GM19023 (cell line): ENCODE measurements at regions not wholly inside any gene's neighbourhood (a gene's known extent, or its start where the extent isn't known, plus 50 kb on each side); places are given as distances from the start of the nearest gene placed in this dataset.

ENCODE experiments used
- ATAC-seq: cut with Tn5 transposase; IDR thresholded peaks from one replicate; pipeline ENCODE4 v1.9.1; 2021; ENCODE audit warnings: mild to moderate bottlenecking, moderate library complexity; ENCODE audit not compliant: unreplicated experiment

- no peak for ATAC-seq
Measured at GRCh38 chr2:81706856-81707255, 1402.3 kb upstream of the LRRTM1 start.

GRCh38 chr2:81703831-81704230 lies 1399.3 kb upstream of the LRRTM1 start:
- ATAC-seq, result no peak

DNA sequence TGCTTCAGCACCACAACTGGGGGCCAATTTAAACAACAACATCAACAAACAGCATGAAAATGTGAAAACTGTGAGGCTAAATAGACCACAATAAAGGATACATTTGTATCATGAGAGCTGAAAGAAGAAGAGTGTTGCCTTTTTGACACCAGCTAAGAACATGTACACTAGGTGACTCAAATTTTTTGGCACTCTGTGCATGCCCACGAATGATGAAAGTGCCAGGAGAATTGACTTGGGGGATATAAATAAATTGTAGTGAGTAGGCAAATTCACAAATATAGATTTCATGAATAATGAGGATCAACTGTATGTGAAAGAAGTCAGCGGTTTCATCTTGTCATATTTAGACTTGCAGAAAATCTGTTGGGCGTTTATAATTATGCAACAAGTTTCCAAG lies 1388.0 kb upstream of the LRRTM1 start:
- ATAC-seq, result no peak

- ATAC-seq, result no peak
Measured at GRCh38 chr2:81675641-81676040, 1371.1 kb upstream of the LRRTM1 start.

- no peak for ATAC-seq
Measured at GRCh38 chr2:81672923-81673322, 1368.4 kb upstream of the LRRTM1 start.

GRCh38 chr2:81672516-81672915 lies 1368.0 kb upstream of the LRRTM1 start:
- ATAC-seq, result no peak

- ATAC-seq, result no peak
Measured at GRCh38 chr2:81670885-81671284, 1366.3 kb upstream of the LRRTM1 start.

GRCh38 chr2:81661081-81661480 lies 1356.5 kb upstream of the LRRTM1 start:
- no peak for ATAC-seq

DNA sequence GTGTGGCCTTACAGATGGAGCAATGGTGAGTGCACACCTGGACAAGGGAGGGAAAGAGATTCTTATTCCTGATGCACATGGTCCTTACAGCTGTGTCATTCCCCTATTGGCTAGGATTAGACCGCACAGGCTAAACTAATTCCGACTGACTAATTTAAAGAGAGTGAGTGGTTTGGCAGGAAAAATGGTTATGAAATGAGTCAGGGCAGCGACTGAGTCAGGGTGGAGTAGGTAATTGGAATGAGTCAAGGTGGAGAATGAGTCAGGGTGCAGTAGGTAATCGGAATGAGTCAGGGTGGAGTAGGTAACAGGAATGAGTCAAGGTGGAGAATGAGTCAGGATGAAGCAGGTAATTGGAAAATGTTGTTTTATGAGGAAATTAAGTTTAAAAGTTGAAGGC lies 1353.7 kb upstream of the LRRTM1 start:
- ATAC-seq, result no peak

GRCh38 chr2:81650048-81650971 lies 1345.8 kb upstream of the LRRTM1 start:
- no peak for ATAC-seq

GRCh38 chr2:81648806-81649205 lies 1344.3 kb upstream of the LRRTM1 start:
- ATAC-seq, result no peak

DNA sequence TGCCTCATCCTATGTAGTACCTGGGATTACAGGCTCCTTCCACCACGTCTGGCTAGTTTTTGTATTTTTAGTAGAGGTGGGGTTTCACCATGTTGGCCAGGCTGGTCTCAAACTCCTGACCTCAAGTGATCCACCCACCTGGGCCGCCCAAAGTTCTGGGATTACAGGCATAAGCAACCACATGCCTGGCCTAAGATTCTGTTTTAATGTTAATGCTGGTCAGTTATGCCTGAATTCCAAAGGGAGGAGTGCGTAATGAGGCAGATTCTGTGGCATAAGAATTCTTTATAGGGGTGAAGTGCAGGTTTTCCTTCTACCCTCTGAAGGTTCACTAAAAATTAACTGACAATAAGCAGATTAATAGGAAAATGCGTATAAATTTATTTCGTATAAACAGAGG lies 1343.8 kb upstream of the LRRTM1 start:
- ATAC-seq, result no peak

GRCh38 chr2:81647715-81648230 lies 1343.2 kb upstream of the LRRTM1 start:
- no peak for ATAC-seq

GRCh38 chr2:81645745-81646301 lies 1341.3 kb upstream of the LRRTM1 start:
- ATAC-seq, result no peak

DNA sequence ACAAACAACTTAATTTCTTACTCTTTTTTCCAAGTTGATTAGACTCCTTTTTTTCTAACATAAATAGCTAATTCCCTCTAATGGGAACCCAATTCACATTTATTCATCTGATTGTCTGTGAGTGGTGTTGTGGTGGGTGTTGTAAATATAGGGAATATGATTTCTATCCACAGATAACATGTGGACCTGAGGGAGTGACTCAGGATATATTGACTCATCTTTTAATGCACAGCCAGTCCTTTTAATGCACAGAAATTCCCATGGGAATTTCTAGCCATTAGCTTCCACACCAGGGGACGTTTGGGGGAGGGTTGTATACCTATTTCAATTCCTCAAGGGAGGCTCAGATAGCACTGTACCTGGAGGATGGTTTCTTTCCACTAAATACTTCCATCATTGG lies 1339.6 kb upstream of the LRRTM1 start:
- ATAC-seq, result no peak

- no peak for ATAC-seq
Measured at GRCh38 chr2:81624825-81625224, 1320.3 kb upstream of the LRRTM1 start.

DNA sequence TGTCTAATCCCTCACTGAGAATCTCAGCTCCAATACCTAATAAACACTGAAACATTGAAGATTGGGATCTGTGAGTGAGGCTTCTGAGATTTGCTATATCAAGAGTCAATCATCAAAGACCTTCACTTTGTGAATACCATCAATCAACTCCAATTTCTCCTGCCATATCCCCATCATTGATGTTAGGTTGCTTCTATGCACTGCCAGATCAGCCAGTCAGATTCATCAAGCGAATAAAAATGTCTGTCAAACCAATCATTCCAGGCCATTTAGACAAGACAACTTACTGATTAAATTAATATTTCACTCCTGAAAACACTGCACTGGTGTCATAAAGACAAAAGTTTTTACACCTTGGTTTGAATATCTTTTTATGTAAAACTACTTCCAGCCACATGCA lies 1295.5 kb upstream of the LRRTM1 start:
- no peak for ATAC-seq

DNA sequence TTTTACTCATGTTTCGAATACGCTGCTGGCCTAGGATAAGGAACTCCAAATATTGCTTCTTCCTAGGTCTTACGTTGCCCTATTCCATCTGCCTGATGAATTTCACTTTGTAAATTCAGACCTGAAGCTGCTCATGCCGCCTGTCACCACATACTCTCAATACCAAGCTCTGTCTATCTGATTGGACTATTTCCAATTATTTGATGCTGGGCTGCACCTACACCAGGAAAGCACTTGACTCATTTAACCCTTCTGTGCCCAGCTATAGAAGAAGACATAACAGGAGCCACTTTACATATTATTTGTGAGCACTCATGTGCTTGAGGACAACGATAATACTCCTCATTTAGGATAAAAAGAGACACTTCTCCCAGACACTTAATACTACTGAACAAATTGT lies 1293.9 kb upstream of the LRRTM1 start:
- no peak for ATAC-seq

GRCh38 chr2:81589406-81589805 lies 1284.9 kb upstream of the LRRTM1 start:
- ATAC-seq, result no peak

DNA sequence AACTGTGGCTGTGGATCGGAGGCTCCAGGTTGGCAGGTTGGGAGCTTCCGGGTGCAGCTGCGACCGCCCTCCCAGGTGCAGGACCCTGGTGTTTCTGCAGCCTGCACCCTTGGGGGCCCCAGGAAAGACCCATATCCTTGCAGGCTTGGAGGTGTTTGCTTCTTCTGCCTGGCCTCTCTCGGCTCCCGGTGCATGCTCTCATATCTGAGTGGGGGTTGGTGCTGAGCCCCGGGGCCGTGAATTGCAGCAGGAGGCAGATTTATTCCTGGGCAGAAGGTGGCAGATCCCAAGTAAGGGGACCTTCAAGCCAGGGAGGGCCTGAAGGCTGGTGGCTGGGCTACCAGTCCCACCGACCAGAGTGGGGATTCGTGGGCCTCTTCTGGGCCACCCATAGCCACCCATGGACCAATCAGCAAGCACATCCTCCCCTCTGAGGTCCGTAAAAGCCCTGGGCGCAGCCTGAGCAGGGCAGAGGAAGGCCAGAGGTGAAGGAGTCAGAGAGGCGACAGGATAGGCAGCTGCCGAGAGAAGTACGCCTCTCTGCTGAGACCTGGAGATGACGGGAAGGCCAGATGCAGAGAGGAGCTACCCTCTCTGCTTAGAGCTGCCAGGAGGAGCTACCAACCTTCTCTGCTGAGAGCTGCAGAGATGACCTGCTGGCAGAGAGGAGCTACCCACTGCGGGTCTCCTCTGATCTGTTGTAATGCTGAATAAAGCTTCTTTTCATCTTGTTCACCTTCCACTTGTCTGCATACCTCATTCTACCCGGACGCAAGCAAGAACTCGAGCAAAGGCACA lies 1279.0 kb upstream of the LRRTM1 start:
- ATAC-seq, result no peak

DNA sequence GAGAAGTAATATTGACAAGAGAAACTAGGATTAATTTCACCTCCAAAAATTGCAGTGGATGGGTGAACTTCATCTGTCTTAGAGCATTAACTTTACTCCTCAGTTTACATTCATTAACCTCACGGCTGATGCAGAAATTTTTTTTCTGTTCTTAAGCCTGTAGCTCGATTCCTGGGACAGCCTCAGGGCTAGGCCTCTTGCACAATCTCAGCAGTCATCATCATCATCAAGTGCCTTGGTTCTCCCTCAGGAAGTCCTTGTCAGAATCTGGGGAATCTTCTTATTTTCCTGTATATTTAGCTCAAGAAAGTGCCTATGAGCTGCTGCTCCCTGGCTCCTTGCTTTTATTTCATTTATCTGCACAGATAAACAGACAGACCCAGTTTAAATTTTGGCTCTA lies 1272.2 kb upstream of the LRRTM1 start:
- ATAC-seq, result no peak
